HG03571 (cell line): ENCODE measurements at regions not wholly inside any gene's neighbourhood (a gene's known extent, or its start where the extent isn't known, plus 50 kb on each side); places are given as distances from the start of the nearest gene placed in this dataset.
"Not testable (repeated sequence)": the region's sequence is repeated elsewhere in the genome, so short reads cannot be mapped to it uniquely, and the experiment has no call there.

Source experiments
- ATAC-seq: cut with Tn5 transposase; IDR thresholded peaks from one replicate; pipeline ENCODE4 v1.9.1; 2021; ENCODE audit not compliant: unreplicated experiment

GRCh38 chr2:212913640-212914306 lies 237.6 kb downstream of the IKZF2 start:
- ATAC-seq: no peak

- ATAC-seq: no peak
These were observed 238.8 kb downstream of the IKZF2 start for GRCh38 chr2:212912445-212913103.

GRCh38 chr2:212911011-212911410 lies 240.4 kb downstream of the IKZF2 start:
- ATAC-seq: no peak

- ATAC-seq: no peak
These were observed 242.6 kb downstream of the IKZF2 start for GRCh38 chr2:212908682-212909435.

GRCh38 chr2:212908031-212908430 lies 243.4 kb downstream of the IKZF2 start:
- no peak for ATAC-seq

- ATAC-seq: no peak
These were observed 244.8 kb downstream of the IKZF2 start for GRCh38 chr2:212906620-212907019.

- no peak for ATAC-seq
These were observed 245.7 kb downstream of the IKZF2 start for GRCh38 chr2:212905640-212906201.

GRCh38 chr2:212904646-212905045 lies 246.8 kb downstream of the IKZF2 start:
- no peak for ATAC-seq

- ATAC-seq: no peak
These were observed 248.0 kb downstream of the IKZF2 start for GRCh38 chr2:212903413-212903812.

- no peak for ATAC-seq
These were observed 249.0 kb downstream of the IKZF2 start for GRCh38 chr2:212902421-212902820.

GRCh38 chr2:212901604-212902275 lies 249.7 kb downstream of the IKZF2 start:
- ATAC-seq: no peak

GRCh38 chr2:212900715-212901114 lies 250.7 kb downstream of the IKZF2 start:
- ATAC-seq: no peak

GRCh38 chr2:212898011-212898410 lies 253.4 kb downstream of the IKZF2 start:
- no peak for ATAC-seq

GRCh38 chr2:212897296-212897695 lies 254.1 kb downstream of the IKZF2 start:
- ATAC-seq: no peak

- no peak for ATAC-seq
These were observed 257.4 kb downstream of the IKZF2 start for GRCh38 chr2:212894026-212894425.

GRCh38 chr2:212893216-212893615 lies 258.2 kb downstream of the IKZF2 start:
- ATAC-seq: no peak

GRCh38 chr2:212892193-212892592 lies 259.2 kb downstream of the IKZF2 start:
- no peak for ATAC-seq

GRCh38 chr2:212891580-212891979 lies 259.8 kb downstream of the IKZF2 start:
- ATAC-seq: no peak

- no peak for ATAC-seq
These were observed 268.8 kb downstream of the IKZF2 start for GRCh38 chr2:212882626-212883025.

- ATAC-seq: not testable (repeated sequence)
These were observed 274.9 kb downstream of the IKZF2 start for GRCh38 chr2:212876556-212876955.

GRCh38 chr2:212875950-212876349 lies 275.5 kb downstream of the IKZF2 start:
- not testable (repeated sequence) for ATAC-seq
